OCI-LY3 (cell line): ENCODE measurements at regions not wholly inside any gene's neighbourhood (a gene's known extent, or its start where the extent isn't known, plus 50 kb on each side); places are given as distances from the start of the nearest gene placed in this dataset.

Experiments used
- EZH2phosphoT487 ChIP-seq: fragments of 200-600 bp; shearing (Covaris generic); IDR thresholded peaks from 2 replicates; pipeline ENCODE4 v1.6.1; 2018; ENCODE audit warnings: antibody characterized with exemption, mixed run types, low read depth
- TF ChIP-seq, protein P1 (sequence below): fragments of 200-600, 300-600 bp; sonication (generic); IDR thresholded peaks from 2 replicates; pipeline ENCODE4 v1.5.1; 2014; ENCODE audit warnings: antibody characterized with exemption, low read length, low read depth

DNA sequence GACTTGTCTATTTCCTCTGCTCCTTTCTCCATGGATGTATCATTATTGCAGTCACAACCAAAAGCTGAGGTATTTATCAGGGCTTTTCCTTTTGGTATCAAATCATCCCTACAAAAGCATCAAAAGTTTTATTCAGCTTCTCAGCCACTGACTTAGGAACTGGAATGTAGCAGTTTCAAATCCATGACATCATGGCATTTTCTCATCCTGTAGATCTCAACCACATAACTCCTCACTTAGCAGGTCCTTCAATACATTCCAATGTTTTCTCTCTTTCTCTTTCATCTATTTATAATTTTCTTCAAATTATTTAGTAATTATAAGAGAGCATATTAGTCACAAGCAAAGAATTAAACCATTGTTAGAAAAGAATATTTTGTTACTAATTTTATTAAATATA, 537.4 kb upstream of the SORCS1 start:
- TF ChIP-seq, protein P1, sequence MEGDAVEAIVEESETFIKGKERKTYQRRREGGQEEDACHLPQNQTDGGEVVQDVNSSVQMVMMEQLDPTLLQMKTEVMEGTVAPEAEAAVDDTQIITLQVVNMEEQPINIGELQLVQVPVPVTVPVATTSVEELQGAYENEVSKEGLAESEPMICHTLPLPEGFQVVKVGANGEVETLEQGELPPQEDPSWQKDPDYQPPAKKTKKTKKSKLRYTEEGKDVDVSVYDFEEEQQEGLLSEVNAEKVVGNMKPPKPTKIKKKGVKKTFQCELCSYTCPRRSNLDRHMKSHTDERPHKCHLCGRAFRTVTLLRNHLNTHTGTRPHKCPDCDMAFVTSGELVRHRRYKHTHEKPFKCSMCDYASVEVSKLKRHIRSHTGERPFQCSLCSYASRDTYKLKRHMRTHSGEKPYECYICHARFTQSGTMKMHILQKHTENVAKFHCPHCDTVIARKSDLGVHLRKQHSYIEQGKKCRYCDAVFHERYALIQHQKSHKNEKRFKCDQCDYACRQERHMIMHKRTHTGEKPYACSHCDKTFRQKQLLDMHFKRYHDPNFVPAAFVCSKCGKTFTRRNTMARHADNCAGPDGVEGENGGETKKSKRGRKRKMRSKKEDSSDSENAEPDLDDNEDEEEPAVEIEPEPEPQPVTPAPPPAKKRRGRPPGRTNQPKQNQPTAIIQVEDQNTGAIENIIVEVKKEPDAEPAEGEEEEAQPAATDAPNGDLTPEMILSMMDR = no peak
- TF ChIP-seq EZH2phosphoT487 = no peak
